WTC11 (cell line): ENCODE measurements at regions not wholly inside any gene's neighbourhood (a gene's known extent, or its start where the extent isn't known, plus 50 kb on each side); places are given as distances from the start of the nearest gene placed in this dataset.

Experiments used
- ATF2 ChIP-seq: sonication (generic); formaldehyde crosslinking; IDR thresholded peaks from 2 replicates; pipeline ENCODE4 v1.8.1; 2022; ENCODE audit warnings: low read depth, missing genetic modification reagents, borderline replicate concordance
- CTCF ChIP-seq: fragments of 200-600 bp; IDR thresholded peaks from 2 replicates; pipeline ENCODE4 v1.8.0; 2022; ENCODE audit warnings: antibody characterized with exemption
- E2F5 ChIP-seq: sonication (generic); formaldehyde crosslinking; IDR thresholded peaks from 2 replicates; pipeline ENCODE4 v1.8.1; 2022; ENCODE audit warnings: mild to moderate bottlenecking, moderate library complexity, missing genetic modification reagents
- FOXK1 ChIP-seq: sonication (generic); formaldehyde crosslinking; IDR thresholded peaks from 2 replicates; pipeline ENCODE4 v1.8.0; 2022; ENCODE audit warnings: mild to moderate bottlenecking, moderate library complexity, missing genetic modification reagents
- FOXP1 ChIP-seq: sonication (generic); formaldehyde crosslinking; IDR thresholded peaks from 2 replicates; pipeline ENCODE4 v1.8.0; 2022; ENCODE audit warnings: missing genetic modification reagents, mild to moderate bottlenecking, moderate library complexity, borderline replicate concordance
- JUN ChIP-seq: sonication (generic); formaldehyde crosslinking; IDR thresholded peaks from 2 replicates; pipeline ENCODE4 v1.8.0; 2023; ENCODE audit warnings: mild to moderate bottlenecking, missing genetic modification reagents
- NR1H2 ChIP-seq: sonication (generic); formaldehyde crosslinking; IDR thresholded peaks from 2 replicates; pipeline ENCODE4 v1.9.0; 2021; ENCODE audit warnings: mild to moderate bottlenecking, moderate library complexity, missing genetic modification reagents
- NR3C1 ChIP-seq: sonication (generic); formaldehyde crosslinking; conservative IDR thresholded peaks from 2 replicates; pipeline ENCODE4 v1.8.1; 2023; ENCODE audit warnings: low read depth, mild to moderate bottlenecking, missing genetic modification reagents
- ZMAT4 ChIP-seq: fragments of 250-450 bp; sonication (Bioruptor Pico); IDR thresholded peaks from 2 replicates; pipeline ENCODE4 v1.9.0; 2021; ENCODE audit warnings: mild to moderate bottlenecking

- TF ChIP-seq FOXK1 (CRISPR knock-in tag) = no peak
- no peak for TF ChIP-seq CTCF
- no peak for TF ChIP-seq E2F5 (CRISPR knock-in tag)
- no peak for TF ChIP-seq FOXP1 (CRISPR knock-in tag)
- no peak for TF ChIP-seq ZMAT4 (CRISPR knock-in tag)
- no peak for TF ChIP-seq NR1H2 (CRISPR knock-in tag)
- TF ChIP-seq JUN (CRISPR knock-in tag) = no peak
- TF ChIP-seq NR3C1 (CRISPR knock-in tag) = no peak
- no peak for TF ChIP-seq ATF2 (CRISPR knock-in tag)
Measured at GRCh38 chr6:68082086-68082485, 553.0 kb upstream of the ADGRB3 start.
